ENCODE measurements at regions not wholly inside any gene's neighbourhood (a gene's known extent, or its start where the extent isn't known, plus 50 kb on each side); places are given as distances from the start of the nearest gene placed in this dataset.

DNA sequence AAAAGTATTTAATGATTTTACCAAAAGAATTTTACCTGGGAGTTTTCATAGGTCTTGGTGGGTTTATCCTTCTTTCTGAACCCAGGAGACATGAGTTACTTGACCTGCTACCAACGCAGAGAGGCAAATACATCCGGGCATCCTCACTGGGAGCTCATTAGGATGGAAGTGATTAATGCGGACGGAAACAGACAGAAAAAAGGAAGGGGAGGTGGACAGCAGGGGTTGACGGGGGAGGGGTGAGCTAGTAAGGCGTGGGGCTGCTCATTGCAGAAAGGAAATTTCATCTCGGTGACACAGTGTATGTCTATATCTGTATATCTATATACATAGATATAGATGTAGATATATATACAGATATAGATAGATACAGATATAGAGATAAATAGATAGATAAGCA, 408.2 kb upstream of the ADARB2 start:
- no peak for DNase-seq
- ATAC-seq: no peak
- intact Hi-C loops (cut with DNase I): no loop called here
- Histone ChIP-seq H3K9me3 (no peaks in the 10 kb centered on the region), H3K27ac (no peak overlapping the region), H3K4me3 (no peak overlapping the region), H3K4me1 (no peaks in the 10 kb centered on the region), H3K36me3 (no peaks in the 10 kb centered on the region), H3K27me3 (no peaks in the 10 kb centered on the region)
- TF ChIP-seq, protein P1, sequence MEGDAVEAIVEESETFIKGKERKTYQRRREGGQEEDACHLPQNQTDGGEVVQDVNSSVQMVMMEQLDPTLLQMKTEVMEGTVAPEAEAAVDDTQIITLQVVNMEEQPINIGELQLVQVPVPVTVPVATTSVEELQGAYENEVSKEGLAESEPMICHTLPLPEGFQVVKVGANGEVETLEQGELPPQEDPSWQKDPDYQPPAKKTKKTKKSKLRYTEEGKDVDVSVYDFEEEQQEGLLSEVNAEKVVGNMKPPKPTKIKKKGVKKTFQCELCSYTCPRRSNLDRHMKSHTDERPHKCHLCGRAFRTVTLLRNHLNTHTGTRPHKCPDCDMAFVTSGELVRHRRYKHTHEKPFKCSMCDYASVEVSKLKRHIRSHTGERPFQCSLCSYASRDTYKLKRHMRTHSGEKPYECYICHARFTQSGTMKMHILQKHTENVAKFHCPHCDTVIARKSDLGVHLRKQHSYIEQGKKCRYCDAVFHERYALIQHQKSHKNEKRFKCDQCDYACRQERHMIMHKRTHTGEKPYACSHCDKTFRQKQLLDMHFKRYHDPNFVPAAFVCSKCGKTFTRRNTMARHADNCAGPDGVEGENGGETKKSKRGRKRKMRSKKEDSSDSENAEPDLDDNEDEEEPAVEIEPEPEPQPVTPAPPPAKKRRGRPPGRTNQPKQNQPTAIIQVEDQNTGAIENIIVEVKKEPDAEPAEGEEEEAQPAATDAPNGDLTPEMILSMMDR (IDR thresholded peaks at IDR 0.05): no peak

DNA sequence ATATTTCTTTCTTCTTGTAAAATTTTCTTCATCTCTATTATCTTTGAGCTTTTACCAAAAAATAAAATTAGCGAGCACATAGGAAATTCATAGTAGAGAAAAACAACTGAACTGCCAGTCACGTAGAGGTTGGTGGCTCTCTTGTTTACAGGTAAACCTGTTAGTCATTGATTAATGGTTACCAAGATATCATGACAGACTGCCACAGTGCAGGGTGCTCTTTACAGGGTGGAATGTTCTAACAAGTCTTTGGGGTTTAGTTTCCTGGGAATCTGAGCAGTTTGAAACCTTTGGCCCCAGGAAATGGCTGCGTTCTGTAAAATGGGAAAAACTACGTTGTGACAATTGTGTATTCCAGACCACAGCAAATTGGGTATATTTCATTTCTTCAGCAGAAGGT, 407.3 kb upstream of the ADARB2 start:
- no peak for ATAC-seq
- TF ChIP-seq, protein P1 (IDR thresholded peaks at IDR 0.05): no peak
- intact Hi-C loops (cut with DNase I): no loop called here
- Histone ChIP-seq H3K27ac (no peak overlapping the region), H3K36me3 (no peaks in the 10 kb centered on the region), H3K9me3 (no peaks in the 10 kb centered on the region), H3K4me1 (no peaks in the 10 kb centered on the region), H3K27me3 (no peaks in the 10 kb centered on the region), H3K4me3 (no peak overlapping the region)
- no peak for DNase-seq

DNA sequence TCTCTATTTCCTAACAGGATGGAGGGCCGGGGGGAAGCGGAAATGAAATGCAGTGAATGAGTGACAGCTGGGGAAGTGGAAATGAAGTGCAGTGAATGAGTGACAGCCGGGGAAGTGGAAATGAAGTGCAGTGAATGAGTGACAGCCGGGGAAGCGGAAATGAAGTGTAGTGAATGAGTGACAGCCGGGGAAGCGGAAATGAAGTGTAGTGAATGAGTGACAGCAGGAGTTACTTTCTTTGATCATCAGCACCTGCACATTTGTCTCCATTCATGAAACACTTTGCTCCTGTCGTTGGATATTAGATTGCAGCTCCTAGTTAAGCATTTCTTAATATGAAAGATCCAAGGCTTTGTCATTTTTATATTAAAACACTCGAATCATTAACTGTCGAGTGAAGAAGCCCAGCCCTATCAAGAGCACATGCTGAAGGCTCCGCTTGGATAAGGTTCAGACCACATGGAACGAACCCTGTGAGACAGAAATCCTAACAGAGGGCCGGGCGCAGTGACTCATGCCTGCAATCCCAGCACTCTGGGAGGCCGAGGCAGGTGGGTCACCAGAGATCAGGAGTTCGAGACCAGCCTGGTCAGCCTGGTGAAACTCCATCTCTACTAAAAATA, 406.0 kb upstream of the ADARB2 start:
- DNase-seq: peak in 2 of 4 donors; percentile 83 to 89
- TF ChIP-seq, protein P1 (IDR thresholded peaks at IDR 0.05): no peak
- Histone ChIP-seq H3K9me3 (no peaks in the 10 kb centered on the region), H3K27ac (no peak overlapping the region), H3K4me3 (no peak overlapping the region), H3K27me3 (no peaks in the 10 kb centered on the region), H3K36me3 (no peaks in the 10 kb centered on the region), H3K4me1 (no peaks in the 10 kb centered on the region)
- peak; percentile 57 for ATAC-seq
- intact Hi-C loops (cut with DNase I): no loop called here

DNA sequence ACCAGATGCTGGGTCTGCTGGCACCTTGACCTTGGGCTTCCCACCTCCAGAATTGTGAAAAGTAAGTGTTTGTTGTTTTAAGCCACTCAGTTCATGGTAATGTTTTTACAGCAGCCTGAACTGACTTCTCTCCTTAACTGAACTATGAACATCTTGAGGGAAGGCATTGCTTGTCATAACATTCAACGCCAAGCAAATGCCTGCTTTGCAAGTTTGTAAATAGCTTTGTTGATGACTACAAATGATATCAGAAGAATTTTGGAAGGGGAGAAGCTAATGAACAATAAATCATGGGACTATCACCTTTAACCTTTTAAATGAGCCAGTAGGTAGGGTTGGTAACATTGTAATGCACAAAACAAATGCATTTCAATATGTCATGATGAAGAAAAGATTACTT, 402.4 kb upstream of the ADARB2 start:
- Histone ChIP-seq H3K9me3 (no peaks in the 10 kb centered on the region), H3K27ac (no peak overlapping the region), H3K36me3 (no peaks in the 10 kb centered on the region), H3K4me3 (no peak overlapping the region), H3K4me1 (no peaks in the 10 kb centered on the region), H3K27me3 (no peaks in the 10 kb centered on the region)
- TF ChIP-seq, protein P1 (IDR thresholded peaks at IDR 0.05): no peak
- intact Hi-C loops (cut with DNase I): no loop called here
- no peak for ATAC-seq
- DNase-seq: no peak

DNA sequence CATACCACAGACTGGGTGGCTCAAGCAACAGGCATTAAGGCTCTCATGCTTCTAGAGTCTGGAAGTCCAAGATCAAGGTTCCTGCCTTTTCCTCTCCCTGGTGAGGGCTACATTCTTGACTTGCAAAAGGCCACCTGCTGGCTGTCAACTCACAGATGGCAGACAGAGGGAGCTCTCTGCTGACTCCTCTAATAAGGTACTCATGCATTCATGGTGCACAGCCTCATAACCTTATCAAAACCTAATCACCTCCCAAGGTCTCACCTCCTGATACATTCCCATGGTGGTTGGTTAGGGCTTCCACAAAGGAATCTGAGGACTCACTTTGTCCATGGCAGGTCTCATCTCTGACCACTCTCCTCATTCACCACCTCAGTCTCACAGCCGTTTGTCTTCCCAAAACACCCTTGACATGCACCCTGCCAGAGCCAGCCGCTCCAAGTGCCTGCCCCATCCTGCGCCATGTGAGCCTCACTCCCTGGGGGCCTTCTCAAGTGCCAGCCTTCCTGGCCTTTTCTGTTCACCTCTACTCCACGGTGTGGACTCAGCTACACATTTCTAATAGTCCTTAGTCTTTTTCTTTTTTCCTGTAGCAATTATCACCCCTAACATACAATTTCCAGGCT, 400.3 kb upstream of the ADARB2 start:
- DNase-seq (no peak), ATAC-seq (no peak)
- H3K27ac ChIP-seq: no peak overlapping the region
- H3K4me1 ChIP-seq: no peaks in the 10 kb centered on the region
- H3K36me3 ChIP-seq: no peaks in the 10 kb centered on the region
- no peaks in the 10 kb centered on the region for H3K9me3 ChIP-seq
- TF ChIP-seq, protein P1 (IDR thresholded peaks at IDR 0.05): no peak
- no peak overlapping the region for H3K4me3 ChIP-seq
- intact Hi-C loops (cut with DNase I): no loop called here
- no peaks in the 10 kb centered on the region for H3K27me3 ChIP-seq
